WTC11 (cell line): ENCODE measurements at regions not wholly inside any gene's neighbourhood (a gene's known extent, or its start where the extent isn't known, plus 50 kb on each side); places are given as distances from the start of the nearest gene placed in this dataset.

Experiments used
- ATAC-seq: fragments of 200-7000 bp; cut with Tn5 transposase; 2 replicates; pipeline ENCODE4 v1.10.0; 2021; ENCODE audit warnings: mild to moderate bottlenecking, moderate library complexity
- CTCF ChIA-PET: fragments of 300-600 bp; sonication (Branson Sonifier 250); formaldehyde crosslinking; loops from one replicate; lab custom pipeline; 2021; ENCODE audit warnings: antibody characterized with exemption; lab: Charles Lee
- POLR2A ChIA-PET: fragments of 350-600 bp; sonication (Branson Sonifier 250); formaldehyde crosslinking; loops from one replicate; lab custom pipeline; 2021; ENCODE audit warnings: antibody characterized with exemption; lab: Charles Lee
- DNase-seq: peaks from one replicate; pipeline ENCODE4 v3.0.0; 2021; ENCODE audit warnings: low spot score
- H3K27ac Mint-ChIP-seq: 2 replicates; pipeline ENCODE4 v1.8.0; 2021; ENCODE audit warnings: mixed read lengths
- H3K27me3 Mint-ChIP-seq: 2 replicates; pipeline ENCODE4 v1.8.0; 2021; ENCODE audit warnings: low read depth, mild to moderate bottlenecking, moderate library complexity, mixed read lengths
- H3K36me3 Mint-ChIP-seq: 2 replicates; pipeline ENCODE4 v1.8.0; 2021; ENCODE audit warnings: mixed read lengths
- H3K4me1 Mint-ChIP-seq: 2 replicates; pipeline ENCODE4 v1.8.0; 2022; ENCODE audit warnings: mixed read lengths
- H3K4me3 Mint-ChIP-seq: 2 replicates; pipeline ENCODE4 v1.8.0; 2021; ENCODE audit warnings: mild to moderate bottlenecking, moderate library complexity, mixed read lengths
- H3K9me3 Mint-ChIP-seq: 2 replicates; pipeline ENCODE4 v1.8.0; 2021; ENCODE audit warnings: mixed read lengths
- AR ChIP-seq: fragments of 250-450 bp; sonication (Bioruptor Pico); IDR thresholded peaks from 2 replicates; pipeline ENCODE4 v1.9.0; 2021; ENCODE audit warnings: mild to moderate bottlenecking
- CDX4 ChIP-seq: fragments of 250-450 bp; sonication (Bioruptor Pico); IDR thresholded peaks from 2 replicates; pipeline ENCODE4 v1.9.0; 2021; ENCODE audit warnings: moderate library complexity, mild to moderate bottlenecking, inconsistent platforms, borderline replicate concordance
- CREM ChIP-seq: sonication (generic); formaldehyde crosslinking; IDR thresholded peaks from 2 replicates; pipeline ENCODE4 v1.8.1; 2022; ENCODE audit warnings: mild to moderate bottlenecking, missing genetic modification reagents, moderate library complexity
- FOXP4 ChIP-seq: sonication (generic); formaldehyde crosslinking; IDR thresholded peaks from 2 replicates; pipeline ENCODE4 v1.8.0; 2022; ENCODE audit warnings: mild to moderate bottlenecking, missing genetic modification reagents
- GTF2I ChIP-seq: fragments of 250-450 bp; sonication (Bioruptor Pico); conservative IDR thresholded peaks from 2 replicates; pipeline ENCODE4 v1.4.0; 2021; ENCODE audit warnings: mild to moderate bottlenecking
- KAT7 ChIP-seq: sonication (generic); formaldehyde crosslinking; IDR thresholded peaks from 2 replicates; pipeline ENCODE4 v1.8.1; 2023; ENCODE audit warnings: missing genetic modification reagents, mild to moderate bottlenecking, borderline replicate concordance
- NR1H2 ChIP-seq: sonication (generic); formaldehyde crosslinking; IDR thresholded peaks from 2 replicates; pipeline ENCODE4 v1.9.0; 2021; ENCODE audit warnings: mild to moderate bottlenecking, moderate library complexity, missing genetic modification reagents
- NR2C2 ChIP-seq: sonication (generic); formaldehyde crosslinking; IDR thresholded peaks from 2 replicates; pipeline ENCODE4 v1.8.0; 2022; ENCODE audit warnings: mild to moderate bottlenecking, missing genetic modification reagents
- OVOL2 ChIP-seq: fragments of 250-450 bp; sonication (Bioruptor Pico); IDR thresholded peaks from 2 replicates; pipeline ENCODE4 v1.9.0; 2021; ENCODE audit warnings: mild to moderate bottlenecking, borderline replicate concordance
- RELA ChIP-seq: sonication (generic); formaldehyde crosslinking; IDR thresholded peaks from 2 replicates; pipeline ENCODE4 v1.8.1; 2022; ENCODE audit warnings: missing genetic modification reagents, mild to moderate bottlenecking, borderline replicate concordance
- ZNF121 ChIP-seq: sonication (generic); formaldehyde crosslinking; IDR thresholded peaks from 2 replicates; pipeline ENCODE4 v1.8.0; 2023; ENCODE audit warnings: missing genetic modification reagents
- ZNF263 ChIP-seq: sonication (generic); formaldehyde crosslinking; IDR thresholded peaks from 2 replicates; pipeline ENCODE4 v1.8.1; 2022; ENCODE audit warnings: low read depth, mild to moderate bottlenecking, moderate library complexity, missing genetic modification reagents
- TF ChIP-seq, protein P1 (sequence below): sonication (generic); formaldehyde crosslinking; IDR thresholded peaks from 2 replicates; pipeline ENCODE4 v1.8.0; 2023; ENCODE audit warnings: missing genetic modification reagents, mild to moderate bottlenecking, borderline replicate concordance
- TF ChIP-seq, protein P2 (sequence below): sonication (generic); formaldehyde crosslinking; conservative IDR thresholded peaks from 2 replicates; pipeline ENCODE4 v1.8.1; 2023; ENCODE audit warnings: mild to moderate bottlenecking, low read depth, missing genetic modification reagents, moderate library complexity

GRCh38 chr10:8128511-8128910 lies 74.0 kb downstream of the GATA3 start:
- CTCF ChIA-PET = no interaction called here

DNA sequence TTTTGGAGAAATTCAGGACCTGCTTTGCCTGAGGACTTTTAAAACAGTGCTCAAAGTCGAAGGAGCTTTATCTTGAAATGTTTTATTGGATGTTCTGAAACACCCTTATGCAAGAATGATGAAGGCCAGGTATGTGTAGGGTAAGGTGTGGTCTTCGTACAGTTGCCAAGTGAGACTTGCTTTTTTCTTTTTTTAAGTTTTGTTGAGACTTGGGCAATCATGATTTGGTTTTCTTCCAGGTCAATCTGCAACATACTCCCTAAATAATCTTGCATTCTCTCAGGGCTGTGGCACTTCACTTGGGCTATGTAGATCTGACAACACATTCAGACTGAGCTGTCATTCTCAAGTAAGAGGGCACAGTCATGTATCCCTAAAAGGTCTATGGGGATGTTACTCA lies 75.0 kb downstream of the GATA3 start:
- CTCF ChIA-PET = no interaction called here
- ATAC-seq = no peak
- POLR2A ChIA-PET = no interaction called here
- TF ChIP-seq ZNF121 (CRISPR knock-in tag) (no peak), AR (CRISPR knock-in tag) (no peak), KAT7 (no peak), RELA (CRISPR knock-in tag) (no peak), CREM (CRISPR knock-in tag) (no peak), NR1H2 (CRISPR knock-in tag) (no peak), ZNF263 (CRISPR knock-in tag) (no peak), NR2C2 (CRISPR knock-in tag) (no peak), FOXP4 (no peak)
- TF ChIP-seq, protein P1, sequence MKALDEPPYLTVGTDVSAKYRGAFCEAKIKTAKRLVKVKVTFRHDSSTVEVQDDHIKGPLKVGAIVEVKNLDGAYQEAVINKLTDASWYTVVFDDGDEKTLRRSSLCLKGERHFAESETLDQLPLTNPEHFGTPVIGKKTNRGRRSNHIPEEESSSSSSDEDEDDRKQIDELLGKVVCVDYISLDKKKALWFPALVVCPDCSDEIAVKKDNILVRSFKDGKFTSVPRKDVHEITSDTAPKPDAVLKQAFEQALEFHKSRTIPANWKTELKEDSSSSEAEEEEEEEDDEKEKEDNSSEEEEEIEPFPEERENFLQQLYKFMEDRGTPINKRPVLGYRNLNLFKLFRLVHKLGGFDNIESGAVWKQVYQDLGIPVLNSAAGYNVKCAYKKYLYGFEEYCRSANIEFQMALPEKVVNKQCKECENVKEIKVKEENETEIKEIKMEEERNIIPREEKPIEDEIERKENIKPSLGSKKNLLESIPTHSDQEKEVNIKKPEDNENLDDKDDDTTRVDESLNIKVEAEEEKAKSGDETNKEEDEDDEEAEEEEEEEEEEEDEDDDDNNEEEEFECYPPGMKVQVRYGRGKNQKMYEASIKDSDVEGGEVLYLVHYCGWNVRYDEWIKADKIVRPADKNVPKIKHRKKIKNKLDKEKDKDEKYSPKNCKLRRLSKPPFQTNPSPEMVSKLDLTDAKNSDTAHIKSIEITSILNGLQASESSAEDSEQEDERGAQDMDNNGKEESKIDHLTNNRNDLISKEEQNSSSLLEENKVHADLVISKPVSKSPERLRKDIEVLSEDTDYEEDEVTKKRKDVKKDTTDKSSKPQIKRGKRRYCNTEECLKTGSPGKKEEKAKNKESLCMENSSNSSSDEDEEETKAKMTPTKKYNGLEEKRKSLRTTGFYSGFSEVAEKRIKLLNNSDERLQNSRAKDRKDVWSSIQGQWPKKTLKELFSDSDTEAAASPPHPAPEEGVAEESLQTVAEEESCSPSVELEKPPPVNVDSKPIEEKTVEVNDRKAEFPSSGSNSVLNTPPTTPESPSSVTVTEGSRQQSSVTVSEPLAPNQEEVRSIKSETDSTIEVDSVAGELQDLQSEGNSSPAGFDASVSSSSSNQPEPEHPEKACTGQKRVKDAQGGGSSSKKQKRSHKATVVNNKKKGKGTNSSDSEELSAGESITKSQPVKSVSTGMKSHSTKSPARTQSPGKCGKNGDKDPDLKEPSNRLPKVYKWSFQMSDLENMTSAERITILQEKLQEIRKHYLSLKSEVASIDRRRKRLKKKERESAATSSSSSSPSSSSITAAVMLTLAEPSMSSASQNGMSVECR (CRISPR knock-in tag) = no peak
- TF ChIP-seq, protein P2, sequence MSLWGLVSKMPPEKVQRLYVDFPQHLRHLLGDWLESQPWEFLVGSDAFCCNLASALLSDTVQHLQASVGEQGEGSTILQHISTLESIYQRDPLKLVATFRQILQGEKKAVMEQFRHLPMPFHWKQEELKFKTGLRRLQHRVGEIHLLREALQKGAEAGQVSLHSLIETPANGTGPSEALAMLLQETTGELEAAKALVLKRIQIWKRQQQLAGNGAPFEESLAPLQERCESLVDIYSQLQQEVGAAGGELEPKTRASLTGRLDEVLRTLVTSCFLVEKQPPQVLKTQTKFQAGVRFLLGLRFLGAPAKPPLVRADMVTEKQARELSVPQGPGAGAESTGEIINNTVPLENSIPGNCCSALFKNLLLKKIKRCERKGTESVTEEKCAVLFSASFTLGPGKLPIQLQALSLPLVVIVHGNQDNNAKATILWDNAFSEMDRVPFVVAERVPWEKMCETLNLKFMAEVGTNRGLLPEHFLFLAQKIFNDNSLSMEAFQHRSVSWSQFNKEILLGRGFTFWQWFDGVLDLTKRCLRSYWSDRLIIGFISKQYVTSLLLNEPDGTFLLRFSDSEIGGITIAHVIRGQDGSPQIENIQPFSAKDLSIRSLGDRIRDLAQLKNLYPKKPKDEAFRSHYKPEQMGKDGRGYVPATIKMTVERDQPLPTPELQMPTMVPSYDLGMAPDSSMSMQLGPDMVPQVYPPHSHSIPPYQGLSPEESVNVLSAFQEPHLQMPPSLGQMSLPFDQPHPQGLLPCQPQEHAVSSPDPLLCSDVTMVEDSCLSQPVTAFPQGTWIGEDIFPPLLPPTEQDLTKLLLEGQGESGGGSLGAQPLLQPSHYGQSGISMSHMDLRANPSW (CRISPR knock-in tag) = no peak

More at GRCh38 chr10:8128511-8128910, 74.0 kb downstream of the GATA3 start:
- Mint-ChIP-seq H3K36me3 (no peaks in the 10 kb centered on the region), H3K9me3 (no peaks in the 10 kb centered on the region), H3K4me3 (no peak overlapping the region), H3K27ac (no peak overlapping the region), H3K27me3 (no peaks in the 10 kb centered on the region), H3K4me1 (no peaks in the 10 kb centered on the region)
- DNase-seq (no peak), ATAC-seq (no peak)
- TF ChIP-seq NR1H2 (CRISPR knock-in tag) (no peak), GTF2I (CRISPR knock-in tag) (no peak), KAT7 (no peak), CDX4 (CRISPR knock-in tag) (no peak), OVOL2 (CRISPR knock-in tag) (no peak), NR2C2 (CRISPR knock-in tag) (no peak)
- TF ChIP-seq, protein P1 (CRISPR knock-in tag) = no peak
- POLR2A ChIA-PET = interaction anchor here (0.5 kb wide), 1 partner anchor 10 kb away, joined by 6 read pairs; no protein-coding TSS in a partner anchor

More for the DNA sequence above, 75.0 kb downstream of the GATA3 start:
- H3K4me1 Mint-ChIP-seq = no peaks in the 10 kb centered on the region
- DNase-seq = no peak
- no peaks in the 10 kb centered on the region for H3K27me3 Mint-ChIP-seq
- H3K27ac Mint-ChIP-seq = no peak overlapping the region
- H3K4me3 Mint-ChIP-seq = no peak overlapping the region
- no peaks in the 10 kb centered on the region for H3K36me3 Mint-ChIP-seq
- H3K9me3 Mint-ChIP-seq = no peaks in the 10 kb centered on the region
